HepG2 (cell line): ENCODE measurements at regions not wholly inside any gene's neighbourhood (a gene's known extent, or its start where the extent isn't known, plus 50 kb on each side); places are given as distances from the start of the nearest gene placed in this dataset.

Source experiments
- EZH2 ChIP-seq: conservative IDR thresholded peaks from 2 replicates; pipeline ENCODE4 v1.6.1; 2012; ENCODE audit warnings: mild to moderate bottlenecking, low read depth, low read length, moderate library complexity
- MEIS2 ChIP-seq: sonication (generic); formaldehyde crosslinking; IDR thresholded peaks from 2 replicates; pipeline ENCODE4 v1.9.0; 2021; ENCODE audit warnings: mild to moderate bottlenecking, missing genetic modification reagents
- POLR2AphosphoS5 ChIP-seq: IDR thresholded peaks from 2 replicates; pipeline ENCODE4 v1.6.1; 2012; ENCODE audit warnings: low read depth, low read length
- RFX5 ChIP-seq: IDR thresholded peaks from 2 replicates; pipeline ENCODE4 v1.6.1; 2011; ENCODE audit warnings: low read depth, low read length, improper control_type of control experiment
- ZNF282 ChIP-seq: fragments of 450-650 bp; IDR thresholded peaks from 2 replicates; pipeline ENCODE4 v1.6.1; 2018; ENCODE audit not compliant: partially characterized antibody
- TF ChIP-seq, protein P1 (sequence below): sonication (generic); formaldehyde crosslinking; IDR thresholded peaks from 2 replicates; pipeline ENCODE4 v1.4.0; 2020; ENCODE audit warnings: low read depth, mild to moderate bottlenecking, missing genetic modification reagents

DNA sequence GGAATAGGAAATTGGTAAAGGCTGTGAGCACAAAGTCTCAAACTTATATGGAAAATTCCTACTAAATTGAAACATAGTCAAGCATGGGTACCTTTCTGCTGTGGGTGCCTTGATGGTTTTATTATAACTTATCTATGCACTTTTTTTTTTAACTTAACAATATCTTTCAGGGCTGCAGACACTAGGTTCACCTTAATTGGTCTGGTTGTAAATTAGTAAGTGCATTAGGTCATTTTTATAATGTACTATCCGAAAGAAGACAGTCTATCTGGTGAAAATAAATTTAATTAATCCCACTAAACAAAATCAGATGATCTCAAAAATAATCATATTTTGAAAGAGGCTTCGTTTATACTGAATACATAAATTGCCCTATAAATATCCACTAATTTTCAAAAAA is 446.8 kb upstream of the DCN start:
- TF ChIP-seq EZH2, result no peak
- TF ChIP-seq RFX5, result no peak
- TF ChIP-seq MEIS2 (CRISPR knock-in tag), result no peak
- no peak for TF ChIP-seq ZNF282
- TF ChIP-seq POLR2AphosphoS5, result no peak
- TF ChIP-seq, protein P1, sequence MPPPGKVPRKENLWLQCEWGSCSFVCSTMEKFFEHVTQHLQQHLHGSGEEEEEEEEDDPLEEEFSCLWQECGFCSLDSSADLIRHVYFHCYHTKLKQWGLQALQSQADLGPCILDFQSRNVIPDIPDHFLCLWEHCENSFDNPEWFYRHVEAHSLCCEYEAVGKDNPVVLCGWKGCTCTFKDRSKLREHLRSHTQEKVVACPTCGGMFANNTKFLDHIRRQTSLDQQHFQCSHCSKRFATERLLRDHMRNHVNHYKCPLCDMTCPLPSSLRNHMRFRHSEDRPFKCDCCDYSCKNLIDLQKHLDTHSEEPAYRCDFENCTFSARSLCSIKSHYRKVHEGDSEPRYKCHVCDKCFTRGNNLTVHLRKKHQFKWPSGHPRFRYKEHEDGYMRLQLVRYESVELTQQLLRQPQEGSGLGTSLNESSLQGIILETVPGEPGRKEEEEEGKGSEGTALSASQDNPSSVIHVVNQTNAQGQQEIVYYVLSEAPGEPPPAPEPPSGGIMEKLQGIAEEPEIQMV (CRISPR knock-in tag), result no peak
